Uterus (tissue), 2 donors: ENCODE measurements at regions not wholly inside any gene's neighbourhood (a gene's known extent, or its start where the extent isn't known, plus 50 kb on each side); places are given as distances from the start of the nearest gene placed in this dataset.

Experiments
- POLR2A ChIP-seq, 2 donors: fragments of 450-650 bp; IDR thresholded peaks; one replicate each; pipeline ENCODE4 v1.6.1; 2016; ENCODE audit warnings: antibody characterized with exemption in 2 of 2, mild to moderate bottlenecking in 1 of 2, moderate library complexity in 1 of 2
- TF ChIP-seq, protein P1 (sequence below), 4 experiments: fragments of 200-600 bp in 2 of 4; fragments of 450-650 bp in 2 of 4; sonication (generic) in 2 of 4; IDR thresholded peaks; one replicate each; pipeline ENCODE4 v1.5.1; 2016 to 2019; ENCODE audit warnings: antibody characterized with exemption in 4 of 4, mild to moderate bottlenecking in 2 of 4, moderate library complexity in 1 of 4

GRCh38 chr5:118736396-118736795, 252.0 kb downstream of the DTWD2 start:
- TF ChIP-seq, protein P1, sequence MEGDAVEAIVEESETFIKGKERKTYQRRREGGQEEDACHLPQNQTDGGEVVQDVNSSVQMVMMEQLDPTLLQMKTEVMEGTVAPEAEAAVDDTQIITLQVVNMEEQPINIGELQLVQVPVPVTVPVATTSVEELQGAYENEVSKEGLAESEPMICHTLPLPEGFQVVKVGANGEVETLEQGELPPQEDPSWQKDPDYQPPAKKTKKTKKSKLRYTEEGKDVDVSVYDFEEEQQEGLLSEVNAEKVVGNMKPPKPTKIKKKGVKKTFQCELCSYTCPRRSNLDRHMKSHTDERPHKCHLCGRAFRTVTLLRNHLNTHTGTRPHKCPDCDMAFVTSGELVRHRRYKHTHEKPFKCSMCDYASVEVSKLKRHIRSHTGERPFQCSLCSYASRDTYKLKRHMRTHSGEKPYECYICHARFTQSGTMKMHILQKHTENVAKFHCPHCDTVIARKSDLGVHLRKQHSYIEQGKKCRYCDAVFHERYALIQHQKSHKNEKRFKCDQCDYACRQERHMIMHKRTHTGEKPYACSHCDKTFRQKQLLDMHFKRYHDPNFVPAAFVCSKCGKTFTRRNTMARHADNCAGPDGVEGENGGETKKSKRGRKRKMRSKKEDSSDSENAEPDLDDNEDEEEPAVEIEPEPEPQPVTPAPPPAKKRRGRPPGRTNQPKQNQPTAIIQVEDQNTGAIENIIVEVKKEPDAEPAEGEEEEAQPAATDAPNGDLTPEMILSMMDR (IDR thresholded peaks at IDR 0.05): no peak
- no peak for TF ChIP-seq POLR2A (IDR thresholded peaks at IDR 0.05)
